Adipocyte (in vitro differentiated cells): ENCODE measurements at regions not wholly inside any gene's neighbourhood (a gene's known extent, or its start where the extent isn't known, plus 50 kb on each side); places are given as distances from the start of the nearest gene placed in this dataset.
A peak's percentile ranks its signal among the peaks of the same experiment; 100 is the strongest.
"Not testable (repeated sequence)": the region's sequence is repeated elsewhere in the genome, so short reads cannot be mapped to it uniquely, and the experiment has no call there.

ENCODE experiments used
- DNase-seq: peaks from one replicate; pipeline ENCODE4 v3.0.0-alpha.2; 2015; ENCODE audit warnings: low read depth
- H3K27me3 ChIP-seq: replicated peaks from 2 replicates; pipeline ENCODE4 v1.7.0; 2013; ENCODE audit warnings: mild to moderate bottlenecking, low read length, moderate library complexity; ENCODE audit not compliant: control insufficient read depth, insufficient read depth
- H3K36me3 ChIP-seq: 2 replicates; pipeline ENCODE4 v1.7.0; 2013; ENCODE audit warnings: low read length, mild to moderate bottlenecking, moderate library complexity; ENCODE audit not compliant: control insufficient read depth, insufficient read depth, severe bottlenecking
- H3K4me1 ChIP-seq: 2 replicates; pipeline ENCODE4 v1.7.0; 2013; ENCODE audit warnings: mild to moderate bottlenecking, low read length, moderate library complexity; ENCODE audit not compliant: control insufficient read depth, insufficient read depth
- H3K4me3 ChIP-seq: 2 replicates; pipeline ENCODE4 v1.7.0; 2013; ENCODE audit warnings: mild to moderate bottlenecking, low read length, moderate library complexity
- H3K9ac ChIP-seq: 2 replicates; pipeline ENCODE4 v1.7.0; 2013; ENCODE audit warnings: mild to moderate bottlenecking, low read length, moderate library complexity
- H3K9me3 ChIP-seq: 2 replicates; pipeline ENCODE4 v1.7.0; 2013; ENCODE audit warnings: mild to moderate bottlenecking, low read length, moderate library complexity; ENCODE audit not compliant: control insufficient read depth

GRCh38 chr3:139107424-139108252, 62.9 kb upstream of the PRR23C start:
- H3K9ac ChIP-seq, result no peak overlapping the region
- peaks cover 53% of the 10 kb centered on the region for H3K27me3 ChIP-seq
- no peaks in the 10 kb centered on the region for H3K36me3 ChIP-seq
- no peak overlapping the region for H3K4me3 ChIP-seq
- H3K4me1 ChIP-seq, result no peaks in the 10 kb centered on the region
- H3K9me3 ChIP-seq, result no peaks in the 10 kb centered on the region
- DNase-seq, result no peak

GRCh38 chr3:139108253-139108969, 63.7 kb upstream of the PRR23C start:
- DNase-seq, result no peak
- H3K9me3 ChIP-seq, result no peaks in the 10 kb centered on the region
- peaks cover 52% of the 10 kb centered on the region for H3K27me3 ChIP-seq
- no peaks in the 10 kb centered on the region for H3K36me3 ChIP-seq
- H3K4me3 ChIP-seq, result no peak overlapping the region
- no peaks in the 10 kb centered on the region for H3K4me1 ChIP-seq
- no peak overlapping the region for H3K9ac ChIP-seq

GRCh38 chr3:139109271-139109670, 64.6 kb upstream of the PRR23C start:
- H3K4me3 ChIP-seq, result no peak overlapping the region
- no peaks in the 10 kb centered on the region for H3K36me3 ChIP-seq
- no peak for DNase-seq
- H3K27me3 ChIP-seq, result peaks cover 52% of the 10 kb centered on the region
- H3K9me3 ChIP-seq, result no peaks in the 10 kb centered on the region
- H3K9ac ChIP-seq, result no peak overlapping the region
- no peaks in the 10 kb centered on the region for H3K4me1 ChIP-seq

- Histone ChIP-seq H3K4me3 (no peak overlapping the region), H3K4me1 (no peaks in the 10 kb centered on the region), H3K9me3 (no peaks in the 10 kb centered on the region), H3K27me3 (peaks cover 52% of the 10 kb centered on the region), H3K9ac (no peak overlapping the region), H3K36me3 (no peaks in the 10 kb centered on the region)
- no peak for DNase-seq
Observed at GRCh38 chr3:139110072-139110830, 65.6 kb upstream of the PRR23C start.

- not testable (repeated sequence) for DNase-seq
Observed at GRCh38 chr3:139110929-139111328, 66.2 kb upstream of the PRR23C start.

GRCh38 chr3:139111392-139112229, 66.9 kb upstream of the PRR23C start:
- Histone ChIP-seq H3K4me1 (no peaks in the 10 kb centered on the region), H3K27me3 (peaks cover 49% of the 10 kb centered on the region), H3K36me3 (no peaks in the 10 kb centered on the region), H3K9me3 (no peaks in the 10 kb centered on the region), H3K4me3 (no peak overlapping the region), H3K9ac (no peak overlapping the region)
- DNase-seq, result peak; percentile 87

More at GRCh38 chr3:139110929-139111328, 66.2 kb upstream of the PRR23C start:
- not testable (repeated sequence) for H3K4me3 ChIP-seq, H3K4me1 ChIP-seq, H3K36me3 ChIP-seq, H3K9ac ChIP-seq, H3K9me3 ChIP-seq
- peaks cover 52% of the 10 kb centered on the region for H3K27me3 ChIP-seq

GRCh38 chr3:139112230-139112558, 67.5 kb upstream of the PRR23C start:
- H3K9ac ChIP-seq, result no peak overlapping the region
- no peak overlapping the region for H3K4me3 ChIP-seq
- no peaks in the 10 kb centered on the region for H3K9me3 ChIP-seq
- DNase-seq, result no peak
- no peaks in the 10 kb centered on the region for H3K36me3 ChIP-seq
- H3K27me3 ChIP-seq, result peaks cover 44% of the 10 kb centered on the region
- H3K4me1 ChIP-seq, result no peaks in the 10 kb centered on the region

- DNase-seq, result no peak
Observed at GRCh38 chr3:139113231-139113992, 68.7 kb upstream of the PRR23C start.

GRCh38 chr3:139113993-139114375, 69.3 kb upstream of the PRR23C start:
- Histone ChIP-seq H3K27me3 (peaks cover 33% of the 10 kb centered on the region), H3K4me1 (no peaks in the 10 kb centered on the region), H3K36me3 (no peaks in the 10 kb centered on the region), H3K4me3 (no peak overlapping the region), H3K9me3 (no peaks in the 10 kb centered on the region), H3K9ac (no peak overlapping the region)
- DNase-seq, result no peak

More at GRCh38 chr3:139113231-139113992, 68.7 kb upstream of the PRR23C start:
- no peaks in the 10 kb centered on the region for H3K4me1 ChIP-seq
- no peak overlapping the region for H3K9ac ChIP-seq
- H3K4me3 ChIP-seq, result no peak overlapping the region
- no peaks in the 10 kb centered on the region for H3K9me3 ChIP-seq
- peaks cover 35% of the 10 kb centered on the region for H3K27me3 ChIP-seq
- no peaks in the 10 kb centered on the region for H3K36me3 ChIP-seq

GRCh38 chr3:139116631-139117030, 71.9 kb upstream of the PRR23C start:
- not testable (repeated sequence) for H3K9me3 ChIP-seq, H3K27me3 ChIP-seq, DNase-seq, H3K4me3 ChIP-seq, H3K9ac ChIP-seq, H3K36me3 ChIP-seq
- peaks cover 14% of the 10 kb centered on the region for H3K4me1 ChIP-seq
